GM12891 (cell line): ENCODE measurements at regions not wholly inside any gene's neighbourhood (a gene's known extent, or its start where the extent isn't known, plus 50 kb on each side); places are given as distances from the start of the nearest gene placed in this dataset.

ENCODE experiments used
- DNase-seq: peaks from one replicate; pipeline ENCODE4 v3.0.0; 2011; ENCODE audit warnings: low spot score; ENCODE audit not compliant: insufficient read length
- FAIRE-seq: peaks from 2 replicates; lab custom pipeline; 2011; peaks lifted over from hg19 to GRCh38; lab: Jason Lieb, UNC
- PAX5 ChIP-seq: IDR thresholded peaks from 2 replicates; pipeline ENCODE4 v1.6.1; 2011; ENCODE audit warnings: low read length, moderate library complexity, mild to moderate bottlenecking; ENCODE audit not compliant: insufficient read depth, severe bottlenecking
- POLR2A ChIP-seq: IDR thresholded peaks from 2 replicates; pipeline ENCODE4 v1.6.1; 2011; ENCODE audit warnings: low read depth, low read length, control low read depth
- POLR2AphosphoS5 ChIP-seq: IDR thresholded peaks from 2 replicates; pipeline ENCODE4 v1.6.1; 2011; ENCODE audit warnings: low read depth, low read length, control low read depth
- POU2F2 ChIP-seq: IDR thresholded peaks from 2 replicates; pipeline ENCODE4 v1.6.1; 2011; ENCODE audit warnings: low read depth, mild to moderate bottlenecking, control low read depth, low read length, moderate library complexity
- SPI1 ChIP-seq: IDR thresholded peaks from 2 replicates; pipeline ENCODE4 v1.6.1; 2011; ENCODE audit warnings: low read depth, low read length, control low read depth
- TAF1 ChIP-seq: IDR thresholded peaks from 2 replicates; pipeline ENCODE4 v1.6.1; 2011; ENCODE audit warnings: low read depth, low read length, control low read depth

DNA sequence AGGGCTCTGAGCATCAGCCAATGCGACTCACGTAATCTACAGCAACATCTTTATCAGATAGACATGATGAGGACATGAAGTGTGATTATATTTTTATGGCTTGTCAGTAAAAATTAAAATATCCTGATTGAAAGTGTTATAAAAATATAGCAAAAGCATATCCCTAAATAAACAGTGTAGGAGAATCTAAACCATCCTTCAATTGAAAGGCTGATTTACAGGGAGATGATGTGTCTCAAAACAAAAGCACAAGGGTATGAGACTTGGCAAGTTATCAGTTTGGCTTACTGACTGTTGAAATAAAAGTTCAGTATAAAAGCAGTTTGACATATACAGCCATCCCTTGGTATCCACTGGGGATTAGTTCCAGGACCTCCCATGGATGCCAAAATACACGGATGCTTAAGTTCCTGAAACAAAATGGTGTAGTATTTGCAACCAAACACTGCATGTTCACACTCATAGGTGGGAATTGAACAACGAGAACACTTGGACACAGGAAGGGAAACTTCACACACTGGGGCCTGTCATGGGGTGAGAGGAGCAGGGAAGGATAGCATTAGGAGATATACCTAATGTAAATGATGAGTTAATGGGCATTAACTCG, 149.9 kb upstream of the MAP1B start:
- TF ChIP-seq POLR2AphosphoS5 (no peak), POLR2A (no peak), SPI1 (no peak), PAX5 (no peak), POU2F2 (no peak), TAF1 (no peak)
- FAIRE-seq = no peak
- no peak for DNase-seq

DNA sequence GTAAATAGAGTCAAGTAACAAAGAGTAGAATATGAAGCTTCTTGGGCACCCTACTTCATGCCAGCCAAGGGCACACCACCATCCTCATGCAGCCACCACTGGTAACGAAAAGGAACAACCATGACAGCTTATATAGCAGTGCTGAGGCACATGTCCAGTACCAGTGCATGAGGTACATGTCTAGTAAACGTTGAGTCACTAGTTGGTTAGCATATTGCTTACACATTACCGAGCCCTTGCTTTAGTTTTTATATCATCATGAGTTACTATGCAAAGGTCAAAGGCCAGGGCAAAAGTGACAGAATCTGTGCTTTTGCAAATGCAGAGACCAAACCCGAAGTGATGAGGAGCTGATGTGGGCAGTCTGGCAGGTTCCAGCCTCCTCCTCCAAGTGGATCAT, 147.1 kb upstream of the MAP1B start:
- DNase-seq (no peak), FAIRE-seq (no peak)
- TF ChIP-seq POLR2A (no peak), PAX5 (no peak), POU2F2 (no peak), SPI1 (no peak), TAF1 (no peak), POLR2AphosphoS5 (no peak)

DNA sequence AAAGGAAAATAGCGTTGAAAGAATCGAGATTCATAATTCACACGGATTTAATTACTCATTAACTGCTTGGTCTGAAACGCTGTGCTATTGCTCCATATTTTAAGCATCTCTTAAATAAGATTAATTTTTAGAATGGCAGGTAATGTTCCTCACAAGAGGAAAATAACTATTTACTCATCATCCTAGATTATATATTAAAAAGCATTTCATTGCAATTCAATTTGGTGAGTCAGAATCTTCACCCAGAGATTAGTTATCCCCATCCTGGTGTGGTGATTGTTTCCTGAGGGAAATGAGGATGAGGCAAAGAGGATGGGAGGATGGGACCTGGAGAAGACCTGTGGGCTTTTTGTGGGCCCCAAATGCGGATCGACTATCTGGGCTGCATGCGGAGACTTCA, 145.5 kb upstream of the MAP1B start:
- FAIRE-seq (no peak), DNase-seq (no peak)
- no peak for TF ChIP-seq SPI1
- TF ChIP-seq POLR2AphosphoS5 = no peak
- TF ChIP-seq PAX5 = no peak
- no peak for TF ChIP-seq POU2F2
- no peak for TF ChIP-seq POLR2A
- no peak for TF ChIP-seq TAF1

DNA sequence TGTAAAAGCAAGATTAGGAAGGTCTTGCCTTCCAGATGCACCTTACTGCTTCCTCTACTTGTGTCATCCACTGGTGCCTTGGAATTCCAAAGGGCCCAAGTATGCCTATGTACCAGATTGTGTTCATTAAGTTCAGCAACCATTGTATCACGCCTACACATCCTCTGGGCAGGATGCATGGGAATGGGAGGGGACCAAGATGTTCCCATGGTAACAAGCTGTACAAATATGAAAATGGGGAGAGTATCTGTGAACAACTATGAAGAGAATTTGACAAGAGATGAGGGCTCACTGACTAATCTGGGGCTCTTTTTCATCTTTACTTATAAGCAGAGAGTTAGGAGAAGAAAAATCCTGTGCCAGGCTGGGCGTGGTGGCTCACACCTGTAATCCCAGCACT, 137.8 kb upstream of the MAP1B start:
- DNase-seq (no peak), FAIRE-seq (no peak)
- TF ChIP-seq PAX5 (no peak), POLR2A (no peak), POU2F2 (no peak), TAF1 (no peak), POLR2AphosphoS5 (no peak), SPI1 (no peak)

DNA sequence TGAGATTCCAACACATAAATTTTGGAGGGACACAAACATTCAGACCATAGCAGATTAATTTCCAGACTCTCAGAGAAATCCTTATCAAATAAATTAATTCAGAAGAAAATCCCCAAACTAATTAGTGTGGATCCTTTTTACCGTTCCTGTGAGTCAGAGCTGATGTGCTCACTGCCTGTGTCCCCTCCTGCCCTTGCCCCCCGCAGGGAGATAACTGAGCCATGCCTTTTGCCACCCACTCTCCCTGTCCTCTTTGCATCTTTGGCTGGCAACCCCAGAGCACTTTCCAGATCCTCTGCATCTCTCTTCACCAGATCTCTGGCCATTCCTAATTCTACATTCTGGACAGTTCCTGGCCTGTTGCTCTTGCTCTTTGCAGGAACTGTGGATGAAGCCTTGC, 135.4 kb upstream of the MAP1B start:
- DNase-seq (no peak), FAIRE-seq (no peak)
- TF ChIP-seq SPI1 (no peak), TAF1 (no peak), POLR2A (no peak), PAX5 (no peak), POU2F2 (no peak), POLR2AphosphoS5 (no peak)

DNA sequence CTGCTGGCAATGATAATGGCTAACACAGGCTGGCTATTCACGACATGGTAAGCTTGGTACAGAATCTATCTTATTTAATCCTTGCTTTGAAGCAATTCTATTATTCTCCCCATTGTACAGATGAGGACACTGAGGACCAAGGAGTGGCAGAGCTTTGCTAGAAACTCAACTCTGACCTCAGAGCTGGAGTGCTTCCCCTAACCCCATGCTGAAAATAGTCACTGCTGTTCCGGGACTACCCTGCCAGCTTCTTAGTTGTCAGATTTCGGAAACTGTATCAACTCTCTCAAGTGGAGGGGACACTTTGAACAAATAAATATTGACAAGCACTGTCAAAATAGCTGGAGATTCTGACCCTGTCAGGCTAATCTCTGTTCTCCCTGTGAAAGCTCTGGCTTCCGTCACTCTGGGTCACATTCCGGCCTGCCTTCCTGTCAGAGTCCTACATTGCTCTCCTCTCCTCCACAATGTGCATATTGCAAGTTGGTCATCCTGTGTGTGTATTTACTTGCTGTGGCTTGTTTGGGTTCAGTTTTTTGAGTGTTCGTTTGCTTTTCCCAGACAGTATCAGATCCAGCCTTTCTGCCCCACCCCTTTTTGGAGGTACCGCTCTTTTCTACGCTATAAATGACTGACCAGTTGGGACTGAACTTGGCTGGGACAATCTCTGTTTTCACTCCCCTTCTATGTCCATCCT, 134.3 kb upstream of the MAP1B start:
- DNase-seq (no peak), FAIRE-seq (no peak)
- no peak for TF ChIP-seq TAF1
- no peak for TF ChIP-seq SPI1
- no peak for TF ChIP-seq POLR2A
- TF ChIP-seq POLR2AphosphoS5 = no peak
- no peak for TF ChIP-seq POU2F2
- no peak for TF ChIP-seq PAX5

DNA sequence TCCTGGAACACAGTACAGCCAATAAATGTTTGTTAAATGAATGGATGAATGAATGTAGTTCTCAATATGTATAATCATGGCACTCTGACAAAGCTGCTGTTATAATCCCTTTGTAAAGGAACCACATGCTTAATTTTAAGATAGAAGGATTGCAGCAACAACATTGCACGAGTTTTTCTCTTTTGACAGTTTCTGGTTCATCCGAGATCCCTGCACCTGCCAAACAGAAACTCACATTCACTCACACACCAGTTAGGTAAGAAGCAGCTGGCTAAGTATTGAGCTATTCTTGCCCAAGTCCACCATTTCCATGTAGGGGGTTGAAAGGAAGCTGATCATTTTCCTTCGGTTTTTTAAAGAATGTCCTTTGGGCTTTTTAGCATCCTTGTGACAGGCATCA, 133.7 kb upstream of the MAP1B start:
- TF ChIP-seq POLR2A (no peak), POU2F2 (no peak), POLR2AphosphoS5 (no peak), TAF1 (no peak), SPI1 (no peak), PAX5 (no peak)
- DNase-seq (no peak), FAIRE-seq (no peak)

DNA sequence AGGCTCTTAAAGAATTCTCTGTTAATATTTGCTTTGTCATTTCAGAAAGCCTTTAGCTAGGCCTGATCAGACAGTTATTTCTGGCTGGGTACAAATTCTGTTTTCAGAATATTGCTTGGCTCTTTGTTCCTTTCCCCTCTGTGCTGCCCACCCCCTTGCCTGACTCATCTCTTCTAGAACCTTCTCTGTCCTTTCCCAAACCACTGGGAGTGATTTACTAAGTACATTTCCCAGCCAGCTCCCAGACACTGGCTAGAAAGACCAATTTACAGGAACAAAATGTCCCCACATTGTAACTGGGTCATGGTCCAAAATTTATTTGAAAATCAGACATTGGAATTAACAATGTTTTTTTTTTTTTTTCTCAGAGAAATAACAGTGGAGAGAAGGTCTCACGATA, 133.1 kb upstream of the MAP1B start:
- FAIRE-seq = no peak
- TF ChIP-seq TAF1 (no peak), POLR2A (no peak), PAX5 (no peak), POLR2AphosphoS5 (no peak), POU2F2 (no peak), SPI1 (no peak)
- no peak for DNase-seq

DNA sequence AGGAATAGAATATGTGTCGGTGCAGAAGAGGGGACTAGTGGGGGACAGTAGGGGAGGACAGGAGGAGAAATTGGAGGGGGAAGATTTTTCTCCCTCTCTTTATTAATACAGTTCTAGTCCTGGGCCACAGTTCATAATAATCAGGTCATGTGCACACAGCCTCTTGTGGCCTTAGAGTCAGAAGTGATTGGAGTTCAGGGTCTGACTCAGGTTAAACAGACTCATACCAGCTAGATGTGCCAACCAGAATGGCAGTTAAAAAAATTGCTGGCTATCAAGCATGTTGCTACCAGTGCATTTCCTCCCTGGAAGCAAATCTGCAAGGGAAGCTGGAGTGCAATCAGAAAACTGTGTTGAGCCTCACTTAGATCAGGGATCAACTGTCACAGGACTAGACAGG, 132.7 kb upstream of the MAP1B start:
- no peak for DNase-seq
- TF ChIP-seq POLR2A (no peak), TAF1 (no peak)
- FAIRE-seq = no peak

DNA sequence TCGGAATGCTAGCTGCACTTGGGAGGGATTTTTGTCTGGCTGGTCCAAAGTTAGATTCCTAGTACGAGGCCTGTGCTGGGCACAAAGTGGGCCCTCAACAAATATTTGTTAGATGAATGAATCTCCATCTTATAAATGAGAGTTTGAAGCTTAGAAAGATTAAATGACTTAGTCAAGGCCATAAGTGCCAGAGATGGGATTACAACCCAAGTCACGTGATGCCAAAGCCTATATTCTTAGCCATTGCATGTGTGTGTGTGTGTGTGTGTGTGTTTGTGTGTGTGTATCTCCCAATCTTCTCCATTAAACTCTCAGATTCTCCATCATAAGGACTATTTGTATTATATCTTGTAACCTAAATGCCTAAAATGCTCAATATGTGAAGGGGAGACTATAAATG, 130.8 kb upstream of the MAP1B start:
- DNase-seq = no peak
- TF ChIP-seq POLR2AphosphoS5 = no peak
- TF ChIP-seq SPI1 = no peak
- TF ChIP-seq PAX5 = no peak
- TF ChIP-seq POLR2A = no peak
- TF ChIP-seq TAF1 = no peak
- TF ChIP-seq POU2F2 = no peak
- FAIRE-seq = no peak
